IPS DF 6.9 (cell line): ENCODE measurements at regions not wholly inside any gene's neighbourhood (a gene's known extent, or its start where the extent isn't known, plus 50 kb on each side); places are given as distances from the start of the nearest gene placed in this dataset.

ENCODE experiments used
- DNase-seq: peaks from one replicate; pipeline ENCODE4 v3.0.0-alpha.2; 2013; ENCODE audit warnings: low read depth, low spot score
- H3K27ac ChIP-seq: one replicate; pipeline ENCODE4 v1.5.1; 2013; ENCODE audit warnings: low read length, control low read depth
- H3K27me3 ChIP-seq: 2 replicates; pipeline ENCODE4 v1.6.1; 2013; ENCODE audit warnings: mild to moderate bottlenecking, low read length; ENCODE audit not compliant: control insufficient read depth, insufficient read depth
- H3K36me3 ChIP-seq: 2 replicates; pipeline ENCODE4 v1.6.1; 2013; ENCODE audit warnings: low read length; ENCODE audit not compliant: control insufficient read depth, insufficient read depth
- H3K4me1 ChIP-seq: 2 replicates; pipeline ENCODE4 v1.6.1; 2013; ENCODE audit warnings: low read length; ENCODE audit not compliant: control insufficient read depth, insufficient read depth
- H3K4me3 ChIP-seq: 2 replicates; pipeline ENCODE4 v1.5.1; 2013; ENCODE audit warnings: mild to moderate bottlenecking, low read length
- H3K9me3 ChIP-seq: 2 replicates; pipeline ENCODE4 v1.6.1; 2013; ENCODE audit warnings: low read length, inconsistent platforms; ENCODE audit not compliant: control insufficient read depth, insufficient read depth
- WGBS: extraction: QIAGEN DNeasy Blood & Tissue Kit; methylation state at CpG from one replicate; pipeline ENCODE4 v1.1.7; 2013; ENCODE audit warnings: mixed read lengths, missing lambda C conversion rate; ENCODE audit not compliant: insufficient read length, insufficient coverage; 5-methylcytosine and 5-hydroxymethylcytosine counted together

- Histone ChIP-seq H3K27ac (no peak overlapping the region), H3K27me3 (no peaks in the 10 kb centered on the region), H3K9me3 (no peaks in the 10 kb centered on the region), H3K4me3 (no peak overlapping the region), H3K36me3 (no peaks in the 10 kb centered on the region), H3K4me1 (no peaks in the 10 kb centered on the region)
- DNase-seq: no peak
- no CpG with 5 or more reads among the region's 2 CpGs for WGBS
These were observed 149.2 kb upstream of the PRDM1 start for GRCh38 chr6:105936972-105937371.

- H3K36me3 ChIP-seq: no peaks in the 10 kb centered on the region
- H3K27ac ChIP-seq: no peak overlapping the region
- no peak overlapping the region for H3K4me3 ChIP-seq
- H3K27me3 ChIP-seq: no peaks in the 10 kb centered on the region
- no peaks in the 10 kb centered on the region for H3K4me1 ChIP-seq
- WGBS: no CpG with 5 or more reads among the region's 4 CpGs
- DNase-seq: no peak
- no peaks in the 10 kb centered on the region for H3K9me3 ChIP-seq
These were observed 150.7 kb upstream of the PRDM1 start for GRCh38 chr6:105935416-105935815.

- no peaks in the 10 kb centered on the region for H3K36me3 ChIP-seq
- no peak for DNase-seq
- WGBS: no CpG with 5 or more reads among the region's 5 CpGs
- no peak overlapping the region for H3K4me3 ChIP-seq
- no peak overlapping the region for H3K27ac ChIP-seq
- H3K27me3 ChIP-seq: no peaks in the 10 kb centered on the region
- no peaks in the 10 kb centered on the region for H3K9me3 ChIP-seq
- H3K4me1 ChIP-seq: no peaks in the 10 kb centered on the region
These were observed 151.4 kb upstream of the PRDM1 start for GRCh38 chr6:105934708-105935107.

GRCh38 chr6:105932440-105932839, 153.7 kb upstream of the PRDM1 start:
- no peaks in the 10 kb centered on the region for H3K9me3 ChIP-seq

GRCh38 chr6:105929626-105930025, 156.5 kb upstream of the PRDM1 start:
- Histone ChIP-seq H3K4me3 (no peak overlapping the region), H3K36me3 (no peaks in the 10 kb centered on the region), H3K27ac (no peak overlapping the region), H3K4me1 (no peaks in the 10 kb centered on the region), H3K9me3 (no peaks in the 10 kb centered on the region), H3K27me3 (no peaks in the 10 kb centered on the region)
- WGBS: no CpG with 5 or more reads among the region's 1 CpG
- DNase-seq: no peak

More at GRCh38 chr6:105932440-105932839, 153.7 kb upstream of the PRDM1 start:
- Histone ChIP-seq H3K27me3 (no peaks in the 10 kb centered on the region), H3K4me1 (no peaks in the 10 kb centered on the region), H3K4me3 (no peak overlapping the region), H3K36me3 (no peaks in the 10 kb centered on the region), H3K27ac (no peak overlapping the region)
- DNase-seq: no peak
- WGBS: no CpG with 5 or more reads among the region's 2 CpGs

- H3K4me3 ChIP-seq: no peak overlapping the region
- H3K27ac ChIP-seq: no peak overlapping the region
- no peak for DNase-seq
- WGBS: no CpG with 5 or more reads among the region's 1 CpG
- no peaks in the 10 kb centered on the region for H3K36me3 ChIP-seq
- no peaks in the 10 kb centered on the region for H3K4me1 ChIP-seq
- no peaks in the 10 kb centered on the region for H3K27me3 ChIP-seq
- no peaks in the 10 kb centered on the region for H3K9me3 ChIP-seq
These were observed 159.8 kb upstream of the PRDM1 start for GRCh38 chr6:105926318-105926717.

GRCh38 chr6:105925706-105926105, 160.4 kb upstream of the PRDM1 start:
- Histone ChIP-seq H3K4me3 (no peak overlapping the region), H3K27me3 (no peaks in the 10 kb centered on the region), H3K4me1 (no peaks in the 10 kb centered on the region), H3K27ac (no peak overlapping the region), H3K36me3 (no peaks in the 10 kb centered on the region), H3K9me3 (no peaks in the 10 kb centered on the region)
- no CpG with 5 or more reads among the region's 3 CpGs for WGBS
- DNase-seq: no peak

- Histone ChIP-seq H3K4me1 (no peaks in the 10 kb centered on the region), H3K27ac (no peak overlapping the region), H3K9me3 (no peaks in the 10 kb centered on the region), H3K4me3 (no peak overlapping the region), H3K27me3 (no peaks in the 10 kb centered on the region), H3K36me3 (no peaks in the 10 kb centered on the region)
- DNase-seq: no peak
- no CpG with 5 or more reads among the region's 3 CpGs for WGBS
These were observed 164.4 kb upstream of the PRDM1 start for GRCh38 chr6:105921781-105922180.

GRCh38 chr6:105920071-105920470, 166.1 kb upstream of the PRDM1 start:
- Histone ChIP-seq H3K27me3 (no peaks in the 10 kb centered on the region), H3K9me3 (no peaks in the 10 kb centered on the region), H3K27ac (no peak overlapping the region), H3K4me1 (no peaks in the 10 kb centered on the region), H3K4me3 (no peak overlapping the region), H3K36me3 (no peaks in the 10 kb centered on the region)
- no CpG with 5 or more reads among the region's 2 CpGs for WGBS
- no peak for DNase-seq

GRCh38 chr6:105917038-105917695, 169.0 kb upstream of the PRDM1 start:
- no CpG with 5 or more reads among the region's 2 CpGs for WGBS
- H3K4me3 ChIP-seq: no peak overlapping the region
- no peaks in the 10 kb centered on the region for H3K36me3 ChIP-seq
- H3K27me3 ChIP-seq: no peaks in the 10 kb centered on the region
- no peak overlapping the region for H3K27ac ChIP-seq
- no peak for DNase-seq
- no peaks in the 10 kb centered on the region for H3K4me1 ChIP-seq
- no peaks in the 10 kb centered on the region for H3K9me3 ChIP-seq

- Histone ChIP-seq H3K36me3 (no peaks in the 10 kb centered on the region), H3K9me3 (no peaks in the 10 kb centered on the region), H3K27ac (no peak overlapping the region), H3K27me3 (no peaks in the 10 kb centered on the region), H3K4me1 (no peaks in the 10 kb centered on the region), H3K4me3 (no peak overlapping the region)
- no CpG with 5 or more reads among the region's 4 CpGs for WGBS
- no peak for DNase-seq
These were observed 175.0 kb upstream of the PRDM1 start for GRCh38 chr6:105911106-105911629.
